HG02610 (cell line): ENCODE measurements at regions not wholly inside any gene's neighbourhood (a gene's known extent, or its start where the extent isn't known, plus 50 kb on each side); places are given as distances from the start of the nearest gene placed in this dataset.

Source experiments
- ATAC-seq: cut with Tn5 transposase; IDR thresholded peaks from one replicate; pipeline ENCODE4 v1.9.1; 2021; ENCODE audit warnings: mild to moderate bottlenecking, moderate library complexity; ENCODE audit not compliant: unreplicated experiment

DNA sequence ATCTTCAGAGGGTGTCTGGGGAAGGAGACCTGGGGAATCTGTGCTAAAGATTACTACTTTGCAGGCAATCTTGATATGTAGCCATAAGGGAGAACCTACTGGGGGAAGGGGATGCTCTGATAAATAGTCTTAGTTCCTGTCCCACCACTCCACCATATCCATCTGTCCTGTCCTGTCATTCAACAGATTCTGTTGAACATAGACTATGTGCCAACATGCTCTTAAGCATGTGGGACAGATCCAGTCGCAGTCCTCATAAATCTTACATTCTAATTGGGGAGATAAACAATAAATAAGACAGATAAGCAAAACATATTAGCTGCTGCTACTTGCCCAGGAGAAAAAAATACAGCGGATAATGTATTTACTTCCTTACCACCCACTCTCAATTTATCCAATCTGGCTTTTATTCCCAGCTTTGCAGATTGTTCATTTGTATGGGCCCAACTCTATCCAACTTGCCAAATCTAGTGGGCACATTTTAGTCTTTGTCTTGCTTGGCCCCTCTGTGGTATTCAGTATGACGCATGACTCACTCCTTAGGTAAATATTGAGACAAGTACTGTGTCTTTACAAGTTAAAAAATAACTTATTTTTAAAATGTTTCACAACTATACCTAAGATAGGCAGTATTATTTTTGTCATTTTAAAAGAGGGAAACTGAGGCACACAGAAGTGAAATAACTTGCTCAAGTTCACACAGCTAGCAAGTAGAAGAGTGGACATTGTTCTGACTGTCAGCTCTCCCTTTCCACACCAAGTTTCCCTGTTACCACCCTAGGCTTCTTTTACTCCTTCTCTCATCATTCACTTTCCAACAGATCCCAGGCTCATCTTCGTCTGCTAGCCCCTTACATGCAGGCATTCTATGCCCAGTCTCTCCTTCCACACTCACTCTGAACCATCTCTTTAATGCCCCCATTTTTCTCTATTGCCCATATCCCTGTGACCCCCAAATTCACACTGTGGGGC is 133.6 kb upstream of the SESN3 start:
- ATAC-seq = no peak

DNA sequence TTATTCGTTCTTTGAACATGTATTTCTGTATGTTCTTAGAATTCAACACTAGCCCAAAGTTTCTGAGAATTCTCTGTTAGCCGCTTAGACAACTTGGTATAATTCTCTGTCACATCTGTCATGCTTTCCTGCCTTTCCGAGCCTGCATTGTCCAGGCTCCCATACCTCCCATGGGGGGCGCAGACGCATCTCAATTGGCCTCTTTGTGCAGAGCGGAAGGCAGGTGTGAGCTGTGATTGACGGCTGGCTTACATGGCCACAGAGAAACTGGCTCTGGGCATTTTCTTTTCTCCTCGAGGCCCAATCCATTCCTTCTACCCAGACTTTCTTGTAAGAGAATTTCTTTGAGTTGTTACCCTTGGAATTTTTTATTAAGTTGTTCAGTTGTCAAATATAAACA is 132.7 kb upstream of the SESN3 start:
- no peak for ATAC-seq

DNA sequence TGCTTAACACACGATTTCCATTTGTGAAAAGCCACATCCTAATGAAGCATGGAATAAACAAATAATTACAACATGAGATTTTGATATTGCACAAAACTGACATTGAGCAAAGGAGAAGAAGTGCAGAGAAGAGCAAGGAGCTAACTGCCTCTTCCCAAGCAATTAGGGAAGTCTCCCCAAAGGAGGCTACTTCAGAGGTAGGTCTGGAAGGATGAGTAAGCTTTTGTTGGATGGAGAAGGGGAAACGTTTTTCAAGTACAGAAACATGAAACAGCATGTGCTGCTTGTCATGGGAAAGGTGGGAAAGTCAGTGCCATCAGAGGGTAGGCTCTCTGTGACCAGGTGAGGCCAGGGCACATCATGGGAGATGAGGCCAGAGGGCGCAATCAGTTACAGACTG is 132.2 kb upstream of the SESN3 start:
- ATAC-seq = no peak

DNA sequence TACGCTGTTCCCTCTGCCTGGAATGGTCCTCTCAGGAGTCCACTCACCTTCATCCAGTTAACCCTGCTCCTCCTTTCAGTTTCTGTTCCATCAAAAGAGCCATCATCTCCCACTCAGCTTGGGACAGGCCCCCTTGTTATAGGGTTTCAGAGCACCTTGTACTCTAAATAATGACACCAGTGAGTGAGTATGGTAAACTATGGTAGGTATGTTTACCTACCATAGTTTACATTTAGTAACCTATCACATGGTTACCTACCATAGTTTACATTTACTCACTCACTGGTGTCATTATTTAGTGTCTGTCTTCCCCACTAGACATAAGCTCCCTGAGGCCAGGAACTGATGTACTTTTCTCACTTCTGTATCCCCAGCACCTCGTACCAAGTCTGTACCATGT is 130.2 kb upstream of the SESN3 start:
- ATAC-seq = no peak

DNA sequence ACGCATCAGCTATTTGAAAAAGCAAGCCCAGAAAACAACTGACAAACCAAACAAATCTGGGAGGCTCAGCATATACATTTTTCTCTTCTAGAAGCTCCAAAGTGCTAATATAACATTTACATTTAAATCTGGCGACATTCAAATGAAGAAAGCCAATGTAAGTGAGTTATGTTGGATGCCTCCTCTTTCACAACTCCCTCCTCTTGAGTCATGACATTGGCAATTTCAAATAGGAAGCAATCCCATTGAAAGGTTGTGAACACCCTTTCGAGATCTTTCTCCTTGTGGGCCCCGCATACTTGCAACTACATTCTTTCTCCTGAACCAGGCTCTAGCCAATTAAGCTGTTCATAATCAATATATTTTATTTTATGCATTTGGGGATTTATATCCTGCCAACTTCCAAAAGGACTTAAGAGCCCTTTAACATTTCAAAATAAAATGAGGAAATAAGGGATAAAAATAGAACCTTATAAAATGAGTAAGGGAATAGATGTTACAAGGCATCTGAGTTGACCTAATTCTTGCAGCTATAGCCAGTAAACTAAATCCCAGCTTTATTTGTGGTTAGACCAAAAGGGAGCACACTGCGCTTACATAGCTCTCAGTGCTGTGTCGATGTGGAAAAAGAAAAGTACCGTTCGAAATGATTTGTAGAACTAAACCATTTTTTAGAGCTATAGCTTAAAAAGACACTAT is 129.5 kb upstream of the SESN3 start:
- ATAC-seq = no peak

DNA sequence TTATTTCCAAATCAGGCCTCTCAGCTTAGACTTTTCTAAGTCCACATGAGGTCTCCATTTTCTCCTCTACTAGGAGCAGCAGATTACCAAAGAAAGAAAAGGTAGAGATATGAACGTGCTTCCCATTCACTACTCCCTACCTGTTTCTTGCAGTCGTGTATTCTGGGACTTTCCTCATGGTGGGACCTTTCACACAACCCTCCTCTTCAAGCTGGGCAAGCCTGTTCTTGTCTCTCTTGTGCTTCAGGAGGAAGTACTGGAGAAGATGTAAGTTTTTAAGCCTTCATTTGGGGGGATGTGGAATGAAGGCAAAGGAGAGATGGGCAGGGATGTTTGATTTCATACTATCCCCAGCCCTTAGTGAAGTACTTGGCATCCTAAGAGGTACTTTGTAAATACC is 128.8 kb upstream of the SESN3 start:
- ATAC-seq = no peak

DNA sequence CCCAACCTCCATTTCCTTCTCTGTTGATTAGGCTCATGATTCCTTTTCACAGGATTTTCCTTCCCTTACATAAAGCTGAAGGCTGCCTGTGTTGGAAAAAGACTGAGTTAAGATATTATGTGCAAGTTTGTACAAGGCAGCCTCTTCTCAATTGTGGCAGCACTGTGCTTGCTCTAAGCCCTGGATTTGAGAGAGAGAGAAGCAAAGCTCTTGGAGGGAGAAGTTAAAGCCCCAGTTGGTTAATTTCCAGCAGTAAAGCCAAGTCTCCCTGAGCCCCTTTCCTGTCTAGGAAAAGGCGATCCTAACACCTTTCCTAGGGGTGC is 128.3 kb upstream of the SESN3 start:
- ATAC-seq = no peak

DNA sequence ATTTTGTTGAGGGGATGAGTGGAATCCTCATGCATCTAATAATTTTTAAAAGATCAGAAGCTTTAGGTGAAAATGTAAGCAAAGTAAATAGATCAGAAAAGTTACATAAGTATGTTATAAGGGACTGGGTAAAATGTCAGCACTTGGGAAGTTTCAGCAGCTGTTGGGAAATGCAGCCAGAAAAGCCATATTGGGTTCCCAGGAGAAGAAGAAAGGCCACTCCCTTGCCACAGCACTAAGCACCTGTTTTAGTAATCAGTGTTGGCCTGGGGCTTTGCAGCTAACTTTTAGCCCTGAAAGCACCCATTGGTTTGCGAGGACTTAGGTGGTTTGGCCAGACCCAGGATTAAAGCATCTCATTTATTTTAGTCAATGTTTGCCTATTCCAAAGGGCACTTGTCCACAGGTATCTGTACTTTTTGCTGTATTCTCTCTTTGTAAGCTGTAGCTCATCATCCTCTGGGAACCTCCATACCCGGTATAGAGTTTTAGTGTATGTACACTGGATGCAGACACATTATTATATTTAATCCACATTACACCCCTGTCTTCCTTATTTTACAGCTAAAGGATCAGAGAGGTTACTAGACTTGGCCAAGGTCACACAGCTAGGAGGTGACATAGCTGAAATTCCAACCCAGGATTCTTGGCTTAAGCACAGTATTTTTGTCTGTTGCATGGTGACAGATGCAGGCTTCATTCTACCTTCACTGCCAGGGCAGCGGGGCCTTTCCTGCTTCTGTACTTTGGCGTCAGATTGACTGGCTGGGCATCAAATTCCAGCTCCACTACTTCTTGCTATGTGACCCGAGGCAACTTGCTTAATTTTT is 127.7 kb upstream of the SESN3 start:
- ATAC-seq = no peak

DNA sequence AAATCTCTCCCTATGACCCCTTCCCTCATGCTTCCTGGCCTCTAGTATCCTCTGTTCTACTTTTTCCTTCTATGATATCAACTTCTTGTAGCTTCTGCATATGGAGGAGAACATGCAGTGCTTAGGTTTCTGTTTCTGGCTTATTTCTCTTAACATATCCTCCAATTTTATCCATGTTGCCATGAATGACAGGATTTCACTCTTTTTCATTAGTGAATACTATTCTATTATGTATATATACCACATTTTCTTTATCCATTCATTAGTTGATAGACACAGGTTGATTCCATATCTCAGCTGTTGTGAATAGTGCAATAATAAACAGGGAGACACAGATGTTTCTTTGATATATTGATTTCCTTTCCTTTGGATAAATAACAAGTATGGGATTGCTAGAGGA is 123.3 kb upstream of the SESN3 start:
- ATAC-seq = no peak

DNA sequence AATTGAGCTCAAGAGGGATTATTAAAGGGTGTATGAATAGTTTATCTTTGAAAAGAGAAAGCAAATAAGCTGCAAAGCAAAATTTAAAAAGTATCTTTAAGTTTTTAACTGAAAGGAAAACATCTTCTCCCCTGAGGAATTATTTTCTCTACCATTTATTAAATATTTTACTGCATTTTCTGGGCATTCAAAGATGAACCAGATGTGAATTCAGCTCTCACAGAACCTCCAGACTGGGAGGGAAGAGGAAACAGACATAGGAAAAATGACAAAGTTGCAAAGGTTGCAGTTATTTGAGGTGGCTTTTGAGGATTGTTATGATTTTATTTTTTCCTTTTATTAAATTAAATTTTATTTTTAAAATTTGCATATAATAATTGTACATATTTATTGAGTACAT is 122.7 kb upstream of the SESN3 start:
- ATAC-seq = no peak

DNA sequence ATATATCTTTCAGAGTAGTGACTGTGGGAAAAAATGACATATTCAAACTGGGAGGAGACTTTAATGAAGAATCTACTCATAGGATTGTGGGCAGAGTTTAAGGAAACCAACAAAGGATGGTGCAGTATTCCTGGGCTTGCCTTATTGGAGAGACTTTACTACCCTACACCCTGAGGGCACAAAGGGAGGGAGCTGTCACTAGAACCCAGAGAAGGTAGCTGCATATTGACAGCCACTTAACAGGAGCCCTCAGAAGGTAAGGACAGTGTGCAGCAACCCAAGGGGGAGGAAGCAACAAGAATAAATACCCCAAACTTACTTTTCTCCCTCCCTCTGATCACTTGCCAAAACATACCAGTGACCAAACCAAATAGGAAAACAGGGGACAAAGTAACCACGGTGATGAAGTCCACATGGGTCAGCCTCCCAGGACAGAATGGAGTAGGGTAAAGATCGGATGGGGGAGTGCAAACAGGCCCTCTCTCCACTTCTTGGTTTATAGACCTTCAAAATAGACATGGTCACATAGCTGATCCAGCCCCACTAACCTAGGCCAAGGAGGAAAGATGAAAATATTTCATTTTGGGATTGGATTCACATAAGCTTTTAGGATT is 121.8 kb upstream of the SESN3 start:
- no peak for ATAC-seq

DNA sequence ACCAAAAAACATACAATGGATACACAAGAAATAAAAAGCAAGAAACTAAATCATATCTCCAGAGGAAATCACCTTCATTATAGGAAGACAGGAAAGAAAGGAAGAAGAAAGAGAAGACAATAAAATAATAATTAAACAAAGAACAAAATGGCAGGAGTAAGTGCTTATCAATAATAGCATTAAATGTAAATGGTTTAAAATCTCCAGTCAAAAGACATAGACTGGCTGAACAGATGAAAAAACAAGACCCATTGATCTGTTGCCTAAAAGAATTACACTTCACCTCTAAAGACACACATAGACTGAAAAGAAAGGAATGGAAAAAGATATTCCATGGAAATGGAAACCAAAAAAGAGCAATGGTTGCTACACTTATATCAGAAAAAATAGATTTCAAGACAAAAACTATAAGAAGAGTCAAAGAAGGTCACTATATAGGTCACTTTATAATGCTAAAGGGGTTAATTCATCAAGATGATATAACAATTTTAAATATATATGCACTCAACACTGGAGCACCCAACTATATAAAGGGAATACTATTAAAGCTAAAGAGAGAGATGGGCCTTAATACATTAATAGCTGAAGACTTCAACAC is 118.4 kb upstream of the SESN3 start:
- ATAC-seq = no peak

DNA sequence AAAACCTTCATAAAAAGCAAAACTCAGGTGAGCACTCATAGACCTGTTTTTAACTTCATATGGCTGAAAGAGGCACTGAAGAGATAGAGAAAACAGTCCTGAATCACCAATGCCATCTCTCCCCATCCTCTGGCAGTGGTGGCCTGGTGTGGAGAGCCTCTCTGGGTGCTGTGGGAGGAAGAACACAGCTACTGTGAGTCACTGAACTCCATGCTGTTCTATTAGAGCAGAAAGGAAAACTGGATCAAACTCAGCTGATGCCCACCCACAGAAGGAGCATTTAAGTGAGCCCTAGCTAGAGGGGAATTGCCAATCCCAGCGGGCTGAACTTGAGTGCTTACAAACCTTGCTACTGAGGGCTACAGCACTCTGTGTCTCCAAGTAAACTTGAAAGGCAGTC is 115.3 kb upstream of the SESN3 start:
- no peak for ATAC-seq

DNA sequence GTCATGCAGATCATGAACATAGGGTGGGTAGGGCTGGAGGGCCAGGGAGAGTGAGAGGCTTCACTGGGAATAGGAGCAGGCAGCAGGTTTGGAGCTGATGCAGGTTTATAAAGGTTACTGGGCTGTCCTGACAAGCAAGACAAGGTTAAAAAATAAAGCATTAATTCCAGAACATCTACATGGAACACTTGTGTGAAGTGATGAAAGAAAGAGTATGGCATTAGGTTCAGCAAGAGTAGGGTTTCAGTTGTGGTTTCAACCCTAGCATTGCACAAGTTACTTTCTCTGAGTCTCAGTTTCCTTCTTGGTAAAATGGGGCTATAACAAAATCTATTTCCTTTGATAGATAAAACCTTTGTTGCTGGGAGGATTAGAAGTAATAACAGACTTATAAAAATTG is 114.6 kb upstream of the SESN3 start:
- peak; percentile 62 for ATAC-seq

DNA sequence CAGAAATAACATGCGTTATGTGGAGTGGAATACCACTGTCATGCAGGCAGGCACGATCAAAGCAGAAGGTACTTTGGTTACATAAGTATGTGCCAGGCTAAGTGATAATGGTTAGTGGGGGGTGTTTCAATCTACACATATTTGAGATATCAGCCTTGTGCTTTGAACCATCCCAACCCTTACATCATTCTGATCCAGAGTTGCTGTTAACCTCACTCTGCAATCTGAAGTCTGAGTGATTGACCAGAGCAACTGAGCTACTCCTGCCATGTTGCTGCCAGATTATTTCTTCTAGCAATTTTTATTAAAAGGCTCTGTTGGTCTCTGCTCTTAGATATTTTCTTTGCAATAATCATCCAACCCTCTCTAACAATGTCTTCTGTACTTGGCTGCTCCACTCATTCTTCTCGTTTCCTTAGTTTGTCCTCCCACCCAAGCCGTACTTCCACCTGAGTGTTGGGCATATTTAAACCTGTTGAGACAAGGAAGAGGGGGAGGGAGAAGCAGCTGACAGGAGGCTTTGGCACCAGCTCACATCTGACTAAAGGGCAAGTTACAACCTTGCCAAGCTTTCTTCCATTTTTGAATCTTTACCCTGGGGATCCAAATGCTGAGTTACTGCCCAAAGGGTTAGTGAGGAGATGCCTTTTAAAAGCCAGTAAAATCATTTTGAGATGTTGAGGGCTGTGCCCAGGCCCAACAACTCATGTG is 114.1 kb upstream of the SESN3 start:
- ATAC-seq = no peak

DNA sequence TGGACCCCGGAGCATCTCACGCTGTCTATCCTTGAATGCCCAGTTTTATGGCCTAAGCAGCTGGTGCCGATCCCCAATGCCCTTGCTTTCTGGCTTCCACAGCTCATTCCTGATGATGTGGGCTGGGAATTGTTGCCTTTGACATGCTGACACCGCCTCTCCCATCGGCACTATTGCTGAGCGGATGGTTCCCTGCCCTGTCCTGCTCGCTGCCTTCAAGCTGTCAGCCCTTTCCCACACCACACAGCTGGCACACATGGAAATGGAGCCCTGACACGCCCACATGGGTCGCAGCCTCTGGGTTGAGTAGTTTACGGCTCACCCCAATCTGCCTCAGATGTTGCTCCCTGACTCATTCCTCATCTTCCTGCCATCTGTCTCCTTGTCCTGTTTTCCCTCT is 110.2 kb upstream of the SESN3 start:
- ATAC-seq = no peak

DNA sequence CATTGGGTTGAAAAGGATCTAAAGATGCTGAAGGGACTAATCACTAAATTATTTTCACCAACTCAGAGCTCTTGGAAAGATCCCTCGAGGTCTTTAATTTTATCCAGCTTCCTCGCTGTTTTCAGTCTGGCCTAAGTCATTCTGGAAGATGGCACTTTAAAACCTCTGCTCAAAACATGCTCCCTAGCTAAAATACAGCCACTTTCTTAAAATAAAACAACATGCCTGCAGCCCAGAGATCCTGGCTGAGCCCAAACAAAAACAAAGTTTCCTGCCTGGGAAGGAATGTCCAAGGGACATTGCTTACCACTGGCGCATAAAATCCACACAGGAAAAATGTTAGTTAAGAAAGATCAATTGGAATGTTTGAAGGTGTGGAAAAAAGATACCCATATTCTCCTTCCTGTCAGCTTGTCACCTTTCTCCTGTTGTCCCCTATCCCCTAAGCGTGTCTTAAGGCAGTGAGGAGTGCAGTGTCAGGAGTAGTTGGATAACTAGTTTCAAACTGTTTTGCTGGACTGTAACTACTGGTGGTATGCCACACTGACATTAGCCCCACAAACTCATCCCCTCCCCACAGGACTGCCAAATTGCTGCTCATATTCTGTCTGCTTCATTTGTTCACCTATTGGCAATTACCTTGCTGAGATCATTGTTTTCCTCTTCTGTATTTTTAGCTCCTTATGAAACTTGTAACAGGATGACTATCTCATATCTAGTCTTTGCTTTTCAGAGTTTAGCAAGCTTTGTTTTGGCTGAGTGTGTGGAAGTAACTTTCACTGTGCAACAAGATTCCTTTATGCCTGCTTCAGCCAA is 108.3 kb upstream of the SESN3 start:
- peak; percentile 53 for ATAC-seq

DNA sequence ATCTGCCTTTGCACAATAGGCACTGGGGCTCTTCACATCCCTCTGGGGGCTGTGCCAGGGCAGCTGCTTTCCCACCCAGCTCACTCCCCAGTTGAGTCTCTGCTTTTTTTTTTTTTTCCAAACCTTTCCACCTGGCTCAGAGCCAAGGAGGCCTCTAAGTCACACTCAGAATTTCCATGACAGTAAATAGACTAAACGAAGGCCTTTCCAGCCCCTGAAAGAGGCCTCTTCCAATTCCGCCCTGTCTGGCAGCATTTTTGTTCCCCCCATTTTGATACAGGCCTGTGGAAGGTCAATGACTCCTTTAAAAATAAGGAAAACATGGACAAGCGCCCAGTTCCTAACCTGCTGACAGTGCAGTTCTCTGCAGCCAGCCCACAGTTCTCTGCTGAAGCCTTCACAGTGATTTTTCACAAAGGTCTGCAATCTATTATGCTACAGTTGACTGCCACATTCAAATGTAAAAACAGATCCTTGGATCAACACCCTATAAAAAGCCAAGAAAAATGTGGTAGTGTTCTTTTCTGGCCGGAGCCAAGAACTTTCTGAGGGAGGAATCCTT is 107.5 kb upstream of the SESN3 start:
- no peak for ATAC-seq

DNA sequence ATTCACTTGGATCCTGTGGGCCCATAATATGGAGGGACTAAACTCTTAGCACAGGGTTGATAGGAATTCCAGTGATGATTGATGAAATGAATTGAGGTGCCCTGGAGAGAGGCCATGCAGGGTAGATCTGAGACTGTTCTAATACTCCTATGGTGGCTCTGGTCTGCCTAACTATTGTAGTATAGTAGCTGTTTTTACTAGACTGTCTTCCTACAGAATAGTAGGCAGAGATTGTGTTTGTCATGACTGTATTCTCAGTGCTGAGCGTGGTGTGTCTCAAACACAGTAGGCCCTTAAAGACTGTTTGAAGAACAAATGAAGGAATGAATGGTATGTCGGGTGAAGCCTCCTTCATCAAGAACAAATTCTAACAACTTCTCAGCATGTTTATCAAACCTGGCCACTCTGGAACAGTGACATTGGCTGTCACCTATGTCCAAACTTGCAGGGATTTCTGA is 107.0 kb upstream of the SESN3 start:
- ATAC-seq = no peak
